NCI-H524 (cell line): ENCODE measurements at regions not wholly inside any gene's neighbourhood (a gene's known extent, or its start where the extent isn't known, plus 50 kb on each side); places are given as distances from the start of the nearest gene placed in this dataset.
A peak's percentile ranks its signal among the peaks of the same experiment; 100 is the strongest.

Source experiments
- DNase-seq, 2 experiments: peaks; one replicate each; lab custom pipeline; 2025; lab: John Stamatoyannopoulos, UW

DNA sequence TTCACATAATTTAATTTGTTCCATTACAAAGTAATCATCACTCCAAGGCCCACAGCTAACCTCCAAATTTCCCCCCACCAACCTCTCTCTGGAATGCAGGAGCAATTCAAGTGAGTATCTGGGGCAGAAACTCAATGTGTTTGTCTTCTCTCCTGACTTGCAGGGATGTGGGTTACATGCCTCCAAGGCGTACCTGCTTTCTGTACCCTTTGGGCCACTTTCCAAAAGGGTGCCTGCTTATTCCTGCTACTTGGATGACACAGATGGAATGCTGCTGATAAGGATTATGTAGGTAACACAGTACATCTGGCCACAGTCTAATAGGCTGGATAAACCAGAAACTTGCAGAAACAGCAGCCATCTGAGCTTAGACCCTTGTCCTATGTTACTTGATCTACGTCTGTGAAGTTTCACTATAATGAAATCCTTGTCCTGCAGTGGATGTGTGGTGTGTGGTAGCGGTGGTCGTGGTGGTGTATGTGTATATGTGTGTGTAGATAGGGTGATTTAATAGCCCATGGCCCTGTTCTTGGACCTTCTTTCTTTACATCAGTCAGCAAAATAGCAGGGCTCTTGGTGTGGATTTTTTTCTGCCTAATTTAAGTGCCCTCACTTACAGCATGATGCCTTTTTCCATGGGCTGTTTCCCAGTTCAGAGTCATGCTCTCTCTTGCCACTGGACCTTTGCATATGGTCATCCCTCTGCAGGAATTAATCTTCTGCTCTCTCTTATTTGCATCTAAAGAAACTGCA is 175.9 kb downstream of the ZDHHC21 start:
- peak; percentile 58 to 89 for DNase-seq

DNA sequence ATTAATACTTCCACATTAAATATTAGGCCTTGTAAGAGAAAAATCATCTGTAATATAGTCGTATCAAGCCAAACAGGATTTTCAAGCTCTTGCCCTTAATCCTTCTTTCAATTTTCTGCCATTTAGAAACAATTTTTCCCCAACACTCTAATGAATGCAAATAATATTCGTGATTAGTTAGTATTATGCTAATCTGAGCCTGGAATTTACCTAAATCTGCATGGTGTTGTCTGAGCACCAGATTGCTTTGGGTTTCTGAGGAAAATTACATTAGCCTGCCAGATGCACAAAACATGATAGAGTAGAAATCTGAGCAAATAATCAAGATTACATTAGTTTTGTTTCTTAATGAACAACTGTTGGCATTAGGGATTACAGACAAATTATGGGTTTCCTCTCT is 176.6 kb downstream of the ZDHHC21 start:
- peak; percentile 27 to 75 for DNase-seq

DNA sequence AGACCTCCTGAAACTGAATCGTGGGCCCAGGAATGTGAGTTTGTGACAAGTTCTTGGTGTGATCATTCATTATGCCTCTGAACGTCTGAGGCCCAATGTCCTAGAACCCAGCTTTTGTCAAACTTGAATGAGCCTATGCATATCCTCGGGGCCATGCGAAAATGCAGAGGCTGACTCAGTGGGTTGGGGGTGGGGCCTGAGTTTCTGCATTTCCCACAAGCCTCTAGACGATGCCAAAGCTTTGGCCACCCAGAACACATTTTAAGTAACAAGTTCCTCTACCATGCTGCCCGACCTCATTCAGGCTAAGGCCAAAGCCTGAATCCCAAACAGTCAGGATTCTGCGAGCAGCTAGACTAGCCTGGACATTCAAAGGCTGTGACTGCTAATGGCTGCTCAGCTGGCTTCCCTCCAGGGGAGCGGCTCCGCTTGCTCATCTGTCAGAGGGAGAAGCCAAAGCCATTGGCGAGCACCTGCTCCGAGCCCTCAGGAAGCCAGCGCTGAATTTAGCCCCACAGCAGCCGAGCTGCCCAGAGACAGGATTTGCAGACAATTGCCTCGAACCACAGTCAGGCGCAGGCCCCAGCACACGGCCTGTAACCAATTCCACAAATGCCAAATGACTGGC is 177.5 kb downstream of the ZDHHC21 start:
- peak; percentile 65 to 85 for DNase-seq

DNA sequence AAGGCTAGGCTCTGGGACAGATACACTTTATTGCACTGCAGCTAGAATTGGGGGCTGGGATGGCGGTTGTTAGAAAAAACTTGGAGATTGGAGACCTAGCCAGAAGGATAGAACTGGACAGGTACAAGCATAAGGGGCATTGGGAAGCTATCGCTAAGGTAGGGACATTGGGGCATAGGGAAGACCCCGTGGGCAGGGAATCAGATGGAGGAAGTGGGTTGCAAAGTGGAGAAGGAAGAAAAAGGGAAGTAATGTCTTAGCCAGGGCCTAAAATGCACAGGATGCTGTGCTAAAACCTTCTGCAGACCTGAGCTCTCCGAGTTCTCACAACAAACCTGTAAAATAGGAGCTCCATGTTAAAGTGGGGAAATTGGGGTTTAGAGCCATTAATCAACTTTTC is 178.2 kb downstream of the ZDHHC21 start:
- no peak for DNase-seq

DNA sequence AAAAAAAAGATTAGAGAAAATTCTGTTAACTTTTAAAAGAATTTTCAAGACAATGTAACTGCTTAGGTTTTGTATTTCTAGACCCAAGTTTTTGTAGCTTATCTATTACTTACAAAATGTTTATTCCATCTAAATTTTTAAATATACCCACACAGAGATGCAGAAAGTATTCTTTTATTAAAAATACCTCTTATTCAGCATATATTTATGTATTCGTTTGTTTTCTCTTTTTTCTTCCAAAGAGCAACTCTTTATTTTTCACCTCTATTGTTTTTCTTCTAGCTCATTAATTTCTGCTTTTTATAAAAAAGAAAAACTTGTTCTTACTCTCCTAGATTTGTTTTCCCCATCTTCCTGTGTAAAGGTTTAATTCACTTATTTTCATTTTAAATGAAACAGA is 180.3 kb downstream of the ZDHHC21 start:
- DNase-seq = no peak

DNA sequence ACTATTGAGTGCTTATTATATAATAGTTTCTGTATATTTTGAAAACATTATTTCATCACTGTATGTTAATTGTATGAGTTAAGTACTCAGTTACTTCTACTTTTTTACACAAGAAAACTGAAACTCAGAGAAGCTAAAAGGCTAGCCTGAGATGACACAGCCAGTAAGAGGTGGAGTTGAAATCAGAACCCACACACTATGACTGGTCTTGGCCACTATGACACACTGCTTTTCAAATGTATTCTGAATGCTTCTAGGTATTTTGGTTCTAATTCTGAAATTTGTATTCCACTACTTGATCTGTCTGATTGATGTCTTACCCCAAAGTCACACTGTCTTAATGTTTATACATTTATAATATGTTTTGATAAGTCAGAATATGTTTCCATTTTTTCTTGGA is 181.8 kb downstream of the ZDHHC21 start:
- no peak for DNase-seq

DNA sequence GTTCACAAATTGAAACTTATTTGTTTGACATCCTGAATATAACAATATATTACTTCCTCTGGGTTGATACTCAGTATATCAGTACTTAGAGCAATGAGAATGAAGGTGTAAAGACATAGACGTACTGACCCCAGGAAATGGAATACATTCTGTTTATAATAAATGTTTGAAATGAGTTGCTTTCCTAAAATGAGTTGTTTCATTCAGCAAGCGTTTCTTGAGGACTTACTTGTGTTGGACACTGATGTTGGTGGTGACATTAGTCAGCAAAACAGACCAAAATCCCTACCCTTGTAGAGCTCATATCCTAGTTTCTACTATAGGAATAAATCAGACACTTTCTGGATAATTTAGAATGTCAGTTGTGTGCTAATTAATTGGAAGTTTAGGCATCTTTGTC is 184.3 kb downstream of the ZDHHC21 start:
- no peak for DNase-seq

DNA sequence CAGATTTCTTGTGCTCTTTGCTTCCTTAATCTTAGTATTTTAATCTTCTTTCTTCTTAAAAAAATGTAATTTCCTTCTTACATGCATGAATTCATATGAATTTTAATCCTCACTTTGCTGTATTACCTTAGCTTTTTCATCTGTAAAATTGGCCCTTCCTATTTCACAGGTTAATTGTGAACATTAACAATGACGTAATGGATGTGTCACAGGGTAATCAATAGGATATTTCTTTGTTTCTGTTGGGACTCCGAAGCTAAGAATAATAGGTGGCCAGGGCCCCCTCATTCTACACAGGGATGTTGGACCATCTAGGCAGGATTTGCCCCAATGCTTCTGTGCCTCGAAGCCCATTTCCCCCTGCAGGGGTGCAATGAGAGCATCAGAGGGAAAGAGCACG is 187.4 kb upstream of the NFIB start:
- no peak for DNase-seq

DNA sequence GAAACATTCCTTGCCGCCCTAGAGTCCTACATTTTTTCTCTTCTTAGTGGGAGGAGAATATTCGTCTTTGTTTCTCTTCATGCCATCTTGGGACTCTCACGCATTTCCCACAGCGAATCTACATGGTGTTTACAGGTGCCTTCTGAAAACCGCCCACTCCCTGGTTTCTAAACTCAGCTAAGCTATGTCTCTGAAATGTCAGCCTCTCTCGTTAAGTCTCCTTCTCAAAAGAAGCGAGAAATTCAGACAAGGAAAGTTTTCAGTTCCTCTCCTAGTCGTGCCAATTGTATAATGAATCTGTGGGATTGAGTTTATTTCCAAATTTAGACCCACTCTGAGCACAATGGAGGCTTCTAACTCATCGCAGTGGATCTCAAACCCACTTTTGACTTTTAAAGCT is 186.8 kb upstream of the NFIB start:
- no peak for DNase-seq

DNA sequence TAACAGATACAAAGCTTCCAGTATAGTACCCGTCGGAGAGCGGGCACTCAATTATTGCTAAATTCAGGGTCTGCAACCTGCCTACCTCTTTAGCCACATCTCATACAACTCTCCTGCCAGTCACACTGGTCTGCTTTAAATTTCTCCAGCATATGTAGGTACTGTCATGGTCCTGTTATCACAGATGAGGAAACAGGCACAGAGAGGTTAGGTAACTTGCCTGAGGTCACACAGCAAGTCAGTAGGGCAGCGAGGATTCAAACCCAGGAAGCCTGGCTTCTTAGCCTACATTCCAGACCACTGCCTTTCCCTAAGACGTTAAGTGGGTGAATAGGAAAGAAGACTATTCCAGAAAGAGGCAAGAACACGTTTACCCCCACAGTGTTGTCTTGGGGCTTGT is 186.0 kb upstream of the NFIB start:
- no peak for DNase-seq

DNA sequence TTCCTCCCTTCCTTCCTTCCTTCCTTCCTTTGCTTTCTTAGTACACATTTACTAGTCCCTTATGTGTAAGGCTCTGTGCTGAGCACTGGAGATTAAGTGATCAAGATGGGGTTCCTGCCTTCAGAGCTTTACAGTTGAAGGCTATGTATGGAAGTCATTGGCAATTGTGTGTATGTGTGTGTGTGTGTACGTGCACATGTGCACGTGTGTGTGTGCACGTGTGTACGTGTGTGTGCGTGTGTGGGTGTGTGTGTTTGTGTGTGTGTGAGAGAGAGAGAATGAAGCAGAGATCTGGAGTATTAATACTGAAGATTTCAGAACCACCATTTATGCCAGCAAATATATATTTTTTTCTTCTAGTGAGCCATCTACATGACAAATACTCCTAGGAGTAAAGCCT is 184.9 kb upstream of the NFIB start:
- no peak for DNase-seq

DNA sequence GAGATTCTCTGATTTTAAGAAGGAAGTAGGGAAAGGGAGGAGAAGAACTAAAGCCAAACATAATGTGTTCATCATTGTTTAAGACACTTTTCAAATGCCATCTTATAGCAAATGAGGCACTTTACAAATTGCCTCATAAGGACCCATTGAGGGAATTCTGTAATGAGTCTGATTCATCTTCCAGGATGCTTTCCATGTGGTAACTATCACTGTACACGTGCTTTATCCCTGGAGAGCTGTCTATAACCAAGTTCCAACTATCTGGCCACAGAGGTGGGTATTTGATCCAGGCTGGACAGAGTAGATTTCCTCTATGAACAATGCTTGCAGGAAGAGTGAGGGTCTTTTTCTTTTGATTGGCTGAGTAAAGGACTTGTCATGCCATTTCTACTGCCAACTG is 183.5 kb upstream of the NFIB start:
- no peak for DNase-seq

DNA sequence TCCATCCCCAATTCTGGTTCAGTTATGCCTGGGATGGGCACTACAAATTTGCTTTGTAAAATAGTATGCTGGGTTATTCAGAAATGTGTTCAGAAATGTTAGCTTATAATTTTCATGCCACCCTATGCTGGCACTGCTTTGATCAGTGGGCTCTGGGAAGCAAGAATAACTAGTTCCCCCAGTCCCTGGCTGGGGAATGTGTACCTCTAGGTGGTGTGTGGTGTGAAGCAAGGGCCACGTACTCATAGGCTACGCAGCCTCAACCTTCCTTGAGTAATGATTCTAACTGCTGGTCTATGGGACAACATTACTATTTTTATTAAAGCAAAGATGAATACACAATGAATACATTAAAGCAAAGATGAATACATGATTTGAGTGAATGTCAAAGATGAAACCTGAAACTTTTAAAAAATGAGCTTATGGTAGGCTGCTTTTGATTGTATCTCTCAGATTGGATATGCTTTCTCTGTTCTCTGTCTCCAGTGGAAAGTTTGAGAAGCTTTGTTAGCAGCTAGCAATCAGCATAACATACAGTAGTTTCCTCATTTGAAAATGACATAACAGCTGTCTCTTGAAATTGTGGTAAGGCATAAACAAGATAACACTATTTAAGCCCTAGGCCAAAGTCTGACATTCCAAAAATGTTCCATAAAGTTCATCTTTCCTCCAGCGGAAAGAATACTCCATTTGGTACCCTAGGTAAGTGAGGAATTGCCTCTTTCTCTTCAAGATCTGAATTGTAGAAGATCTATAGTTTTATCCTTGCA is 174.7 kb upstream of the NFIB start:
- DNase-seq = no peak

DNA sequence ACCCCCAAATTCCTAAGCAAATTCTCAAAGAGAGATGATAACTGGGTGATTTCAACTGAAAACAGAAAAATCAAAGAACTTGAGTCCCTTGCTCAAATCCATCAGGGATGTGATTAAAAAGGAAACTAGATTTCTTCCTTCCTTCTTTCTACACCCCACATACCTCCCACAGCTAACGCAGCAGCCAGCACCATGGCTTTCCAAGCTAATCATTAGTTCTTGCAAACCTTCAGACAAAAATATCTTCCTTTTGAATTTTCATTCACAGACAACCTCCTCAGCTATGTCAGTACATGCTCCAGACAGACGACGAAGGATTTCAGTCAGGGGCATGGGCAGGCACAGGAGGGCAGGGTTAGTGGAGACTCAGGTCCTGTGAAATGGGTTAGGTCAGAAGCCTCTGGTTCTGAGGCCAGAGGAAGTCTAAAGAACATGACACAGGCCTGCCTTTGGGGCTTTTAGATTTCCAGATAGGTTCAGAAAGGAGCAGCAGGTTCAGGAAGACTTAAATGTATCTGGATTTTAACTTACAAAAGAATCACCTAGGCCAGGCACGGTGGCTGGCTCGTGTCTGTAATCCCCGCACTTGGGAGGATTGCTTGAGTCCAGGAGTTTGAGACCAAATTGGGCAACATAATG is 173.7 kb upstream of the NFIB start:
- no peak for DNase-seq

DNA sequence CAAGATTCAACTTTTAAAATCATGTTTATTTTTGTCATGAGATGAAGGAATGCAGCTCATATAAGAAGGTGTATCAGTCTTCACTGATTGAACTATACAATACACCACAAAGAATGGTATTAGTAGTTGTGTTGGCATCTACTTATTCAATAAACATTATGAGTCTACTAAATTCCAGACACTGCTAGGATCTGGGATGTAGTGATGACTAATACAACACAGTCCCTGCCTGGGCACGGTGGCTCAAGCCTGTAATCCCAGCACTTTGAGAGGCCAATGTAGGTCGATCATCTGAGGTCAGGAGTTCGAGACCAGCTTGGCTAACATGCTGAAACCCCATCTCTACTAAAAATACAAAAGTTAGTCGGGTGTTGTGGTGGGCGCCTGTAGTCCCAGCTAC is 171.4 kb upstream of the NFIB start:
- DNase-seq = no peak

DNA sequence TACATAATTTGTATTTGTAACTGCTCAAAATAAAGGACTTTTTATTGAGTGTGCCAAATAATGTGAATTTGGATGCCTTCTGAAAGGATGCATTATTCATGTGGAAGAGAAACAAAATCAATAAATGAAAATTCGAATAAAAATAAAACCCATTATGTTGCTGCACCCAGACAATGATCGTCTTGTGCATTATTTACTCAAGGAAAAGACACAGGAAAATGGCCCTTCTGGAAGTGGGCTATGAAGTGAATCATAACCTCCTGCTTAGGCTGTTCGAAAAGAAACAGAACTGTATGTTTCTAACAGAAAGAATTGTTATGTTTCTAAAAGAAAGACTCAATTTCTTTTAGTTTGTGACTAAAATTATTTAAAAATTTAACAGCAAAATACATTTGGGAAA is 168.9 kb upstream of the NFIB start:
- DNase-seq = no peak

DNA sequence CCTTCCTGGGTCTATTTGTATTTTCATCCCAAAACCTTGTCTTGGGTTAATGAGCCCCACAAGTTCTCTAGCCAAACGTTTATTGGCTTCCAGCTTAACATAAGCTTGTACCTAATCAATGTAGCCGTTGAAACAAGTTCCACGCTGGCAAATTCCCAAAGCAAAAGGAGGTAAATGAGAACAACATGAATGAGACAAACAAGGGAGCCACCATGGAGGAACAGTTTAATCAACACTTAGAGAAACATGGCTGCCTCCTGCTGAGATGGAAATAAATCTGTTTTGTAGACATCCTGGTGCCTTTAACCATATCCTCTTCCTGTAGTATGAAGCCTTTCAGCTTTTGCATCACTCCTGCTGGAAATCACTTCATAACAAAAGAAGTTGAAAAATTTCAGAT is 166.6 kb upstream of the NFIB start:
- DNase-seq = no peak

DNA sequence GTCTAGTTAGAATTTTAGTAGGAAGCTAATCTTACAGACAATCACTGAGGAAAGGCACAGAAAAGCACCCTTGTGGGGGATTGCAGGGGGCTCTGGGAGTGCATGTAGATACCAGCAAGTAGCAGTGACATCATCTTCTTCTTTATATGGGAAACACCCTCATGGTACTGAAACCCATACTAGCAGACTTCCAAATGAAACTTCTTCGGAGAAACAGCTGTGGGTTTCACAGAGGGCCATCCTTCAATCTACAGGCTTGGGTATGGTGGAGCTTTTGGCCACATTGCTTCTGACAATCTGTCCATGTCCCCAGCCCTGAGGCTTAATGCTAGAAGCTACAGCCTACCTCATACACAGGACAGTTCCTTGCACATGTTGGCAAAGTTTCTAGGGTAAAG is 165.2 kb upstream of the NFIB start:
- no peak for DNase-seq

DNA sequence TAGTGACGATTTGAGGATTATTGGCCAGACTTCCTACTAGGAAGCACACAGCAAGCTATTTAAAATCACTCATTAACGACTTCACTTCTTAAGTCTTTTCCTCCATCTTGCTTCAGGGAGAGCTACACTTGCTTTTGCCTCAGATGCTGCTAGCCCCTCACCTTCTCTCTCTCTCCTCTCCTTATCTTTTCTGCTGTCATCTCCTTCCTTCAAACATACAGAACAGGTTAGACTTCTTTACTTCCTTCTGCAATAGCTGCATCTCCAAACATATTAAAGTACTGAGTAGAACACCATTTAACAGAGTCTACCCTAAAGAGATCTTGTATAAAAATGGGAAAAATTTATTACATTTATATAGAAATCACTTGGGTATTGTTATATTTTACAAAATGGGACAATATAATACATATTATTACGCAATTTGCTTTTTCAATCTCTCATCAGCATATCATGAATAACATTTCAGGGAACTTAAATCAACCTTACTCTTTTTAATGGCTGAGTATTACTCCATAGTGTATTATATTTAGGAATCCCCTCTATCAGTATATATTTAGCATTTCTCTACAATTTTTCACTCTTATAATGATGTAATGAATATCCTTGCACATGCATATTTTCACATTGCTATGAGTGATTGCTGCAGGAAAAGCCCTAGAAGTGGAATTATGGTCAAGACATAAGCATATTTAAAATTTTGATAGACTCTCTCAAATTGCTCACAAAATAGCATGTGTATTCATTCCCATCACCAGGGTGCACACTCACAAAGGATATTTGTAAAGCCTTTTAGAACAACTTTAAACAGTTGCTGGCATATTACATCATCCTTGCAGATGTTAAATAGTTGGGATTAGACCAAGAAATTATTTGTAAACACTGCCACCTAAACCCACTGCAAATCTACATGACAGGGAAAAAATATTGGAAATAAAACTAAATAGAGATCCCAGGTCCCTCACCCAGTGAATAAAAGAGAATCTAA is 164.5 kb upstream of the NFIB start:
- no peak for DNase-seq

DNA sequence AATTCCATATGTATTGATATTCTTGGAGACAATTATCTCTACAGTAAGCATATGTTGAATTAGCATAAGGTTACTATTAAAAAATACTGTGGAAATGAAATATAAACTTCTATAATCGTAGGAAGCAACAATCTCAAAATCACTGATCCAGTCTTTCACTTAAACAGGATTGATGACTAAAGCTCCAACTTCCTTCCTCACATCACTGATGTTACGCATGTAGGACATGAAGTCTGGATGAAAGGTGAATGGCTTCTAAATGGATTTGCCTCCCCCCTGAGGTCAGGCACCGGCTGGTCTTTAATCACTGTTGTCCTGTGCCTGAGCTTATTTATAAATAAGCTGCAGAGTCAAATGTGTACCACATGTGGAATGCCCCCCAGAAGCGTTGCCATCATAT is 157.1 kb upstream of the NFIB start:
- no peak for DNase-seq

DNA sequence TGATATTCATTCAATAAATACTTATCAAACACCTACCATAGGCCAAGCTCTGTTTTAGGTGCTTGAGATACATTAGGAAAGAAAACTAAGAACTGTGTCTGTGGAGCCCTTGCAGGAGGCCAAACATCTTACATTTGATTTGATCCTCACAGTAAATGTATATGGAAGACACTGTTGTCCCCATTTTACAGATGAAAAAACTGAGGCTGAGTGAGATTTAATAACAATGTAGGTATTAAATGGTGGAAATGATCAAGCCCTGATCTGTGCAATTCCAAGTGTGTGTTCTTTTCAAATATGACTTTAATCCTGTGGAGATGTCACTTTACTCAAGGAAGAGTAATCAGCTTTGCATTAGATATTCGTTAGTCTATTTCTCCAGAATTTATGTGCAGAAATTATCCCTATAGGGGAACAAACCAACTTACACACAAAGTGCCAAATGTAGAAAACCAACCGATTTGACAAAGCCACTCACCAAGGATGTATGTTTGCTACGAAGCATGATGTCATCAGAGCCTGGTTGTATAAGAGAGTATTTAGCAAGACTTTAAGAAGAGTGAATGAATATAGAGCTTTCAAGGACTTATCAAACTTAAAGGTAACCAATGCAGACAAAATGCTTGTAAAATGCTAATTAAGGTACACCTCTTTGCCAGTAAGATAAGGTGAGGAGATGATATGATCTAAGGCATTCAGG is 153.9 kb upstream of the NFIB start:
- no peak for DNase-seq
